GM12878 (cell line): ENCODE measurements at regions not wholly inside any gene's neighbourhood (a gene's known extent, or its start where the extent isn't known, plus 50 kb on each side); places are given as distances from the start of the nearest gene placed in this dataset.

Source experiments
- ATF7 ChIP-seq: fragments of 450-650 bp; IDR thresholded peaks from 2 replicates; pipeline ENCODE4 v1.6.1; 2016; ENCODE audit warnings: low read depth, mild to moderate bottlenecking
- BMI1 ChIP-seq: fragments of 450-650 bp; IDR thresholded peaks from 2 replicates; pipeline ENCODE4 v1.6.1; 2016; ENCODE audit warnings: mild to moderate bottlenecking, moderate library complexity, borderline replicate concordance
- BRCA1 ChIP-seq: IDR thresholded peaks from 2 replicates; pipeline ENCODE4 v1.6.1; 2011; ENCODE audit warnings: low read depth, low read length, improper control_type of control experiment
- CHD1 ChIP-seq: IDR thresholded peaks from 2 replicates; pipeline ENCODE4 v1.6.1; 2012; ENCODE audit warnings: low read depth, low read length, improper control_type of control experiment
- CHD2 ChIP-seq: IDR thresholded peaks from 2 replicates; pipeline ENCODE4 v1.6.1; 2011; ENCODE audit warnings: low read depth, low read length, improper control_type of control experiment, borderline replicate concordance
- CHD4 ChIP-seq: fragments of 200-600 bp; sonication (generic); IDR thresholded peaks from 2 replicates; pipeline ENCODE4 v1.6.1; 2016; ENCODE audit warnings: mild to moderate bottlenecking
- EGR1 ChIP-seq, 2 experiments: IDR thresholded peaks; 1 replicate in 1 of 2; 2 replicates in 1 of 2; pipeline ENCODE4 v1.6.1; 2011 to 2012; ENCODE audit warnings: low read depth in 2 of 2, low read length in 2 of 2, borderline replicate concordance in 1 of 2, mild to moderate bottlenecking in 1 of 2, moderate library complexity in 1 of 2
- ESRRA ChIP-seq: IDR thresholded peaks from 2 replicates; pipeline ENCODE4 v1.6.1; 2012; ENCODE audit warnings: mild to moderate bottlenecking, low read length, improper control_type of control experiment
- HDAC6 ChIP-seq: fragments of 200-600 bp; sonication (generic); IDR thresholded peaks from one replicate; pipeline ENCODE4 v1.8.0; 2017; ENCODE audit warnings: antibody characterized with exemption; ENCODE audit not compliant: unreplicated experiment
- HDGF ChIP-seq: fragments of 450-650 bp; IDR thresholded peaks from 2 replicates; pipeline ENCODE4 v1.6.1; 2016; ENCODE audit warnings: antibody characterized with exemption
- IKZF1 ChIP-seq: fragments of 450-650 bp; conservative IDR thresholded peaks from 2 replicates; pipeline ENCODE4 v1.6.1; 2017; ENCODE audit warnings: antibody characterized with exemption, mild to moderate bottlenecking
- KLF5 ChIP-seq: fragments of 450-650 bp; IDR thresholded peaks from 2 replicates; pipeline ENCODE4 v1.6.1; 2014; ENCODE audit warnings: mild to moderate bottlenecking; ENCODE audit not compliant: partially characterized antibody
- NFYA ChIP-seq: IDR thresholded peaks from 2 replicates; pipeline ENCODE4 v1.6.1; 2011; ENCODE audit warnings: low read depth, mild to moderate bottlenecking, low read length, improper control_type of control experiment, borderline replicate concordance
- NFYB ChIP-seq: IDR thresholded peaks from 2 replicates; pipeline ENCODE4 v1.6.1; 2011; ENCODE audit warnings: low read depth, mild to moderate bottlenecking, low read length, improper control_type of control experiment, moderate library complexity; ENCODE audit not compliant: insufficient read depth
- NR2C1 ChIP-seq: fragments of 450-650 bp; IDR thresholded peaks from 2 replicates; pipeline ENCODE4 v1.6.1; 2017; ENCODE audit warnings: antibody characterized with exemption, mild to moderate bottlenecking, moderate library complexity
- SIX5 ChIP-seq: IDR thresholded peaks from 2 replicates; pipeline ENCODE4 v1.6.1; 2011; ENCODE audit warnings: mild to moderate bottlenecking, low read depth, low read length, moderate library complexity; ENCODE audit not compliant: severe bottlenecking
- SMAD1 ChIP-seq: fragments of 450-650 bp; IDR thresholded peaks from 2 replicates; pipeline ENCODE4 v1.6.1; 2018; ENCODE audit warnings: mild to moderate bottlenecking, low read depth; ENCODE audit not compliant: partially characterized antibody
- SMAD5 ChIP-seq: IDR thresholded peaks from 2 replicates; pipeline ENCODE4 v1.6.1; 2016; ENCODE audit warnings: antibody characterized with exemption, low read depth
- STAT1 ChIP-seq: fragments of 450-650 bp; conservative IDR thresholded peaks from 2 replicates; pipeline ENCODE4 v1.6.1; 2014; ENCODE audit warnings: antibody characterized with exemption, mild to moderate bottlenecking
- STAT3 ChIP-seq: IDR thresholded peaks from 2 replicates; pipeline ENCODE4 v1.6.1; 2011; ENCODE audit warnings: low read depth, low read length, improper control_type of control experiment
- SUPT20H ChIP-seq: IDR thresholded peaks from 2 replicates; pipeline ENCODE4 v1.6.1; 2011; ENCODE audit warnings: low read depth, mild to moderate bottlenecking, low read length, moderate library complexity, borderline replicate concordance; ENCODE audit not compliant: control insufficient read depth
- TCF12 ChIP-seq: IDR thresholded peaks from 2 replicates; pipeline ENCODE4 v1.6.1; 2011; ENCODE audit warnings: low read depth, mild to moderate bottlenecking, low read length
- WRNIP1 ChIP-seq: IDR thresholded peaks from 2 replicates; pipeline ENCODE4 v1.6.1; 2011; ENCODE audit warnings: low read depth, low read length, improper control_type of control experiment, borderline replicate concordance
- ZNF384 ChIP-seq: IDR thresholded peaks from 2 replicates; pipeline ENCODE4 v1.6.1; 2012; ENCODE audit warnings: low read depth, mild to moderate bottlenecking, low read length, improper control_type of control experiment, borderline replicate concordance
- TF ChIP-seq, protein P1 (sequence below): fragments of 150-350 bp; IDR thresholded peaks from 2 replicates; pipeline ENCODE4 v1.6.1; 2014; ENCODE audit warnings: mild to moderate bottlenecking, low read depth, low read length
- TF ChIP-seq, protein P2 (sequence below), 3 experiments: IDR thresholded peaks in 2 of 3; conservative IDR thresholded peaks in 1 of 3; 2 replicates each; pipeline ENCODE4 v1.5.1; 2011; ENCODE audit warnings: low read depth in 3 of 3, low read length in 3 of 3, mild to moderate bottlenecking in 3 of 3, control low read depth in 2 of 3, moderate library complexity in 2 of 3, inconsistent platforms in 1 of 3, mixed read lengths in 1 of 3; ENCODE audit not compliant: control insufficient read depth in 2 of 3, insufficient read depth in 1 of 3; ENCODE audit errors: extremely low read depth in 1 of 3
- TF ChIP-seq, protein P3 (sequence below): IDR thresholded peaks from 2 replicates; pipeline ENCODE4 v1.6.1; 2011; ENCODE audit warnings: low read depth, low read length, improper control_type of control experiment, borderline replicate concordance

DNA sequence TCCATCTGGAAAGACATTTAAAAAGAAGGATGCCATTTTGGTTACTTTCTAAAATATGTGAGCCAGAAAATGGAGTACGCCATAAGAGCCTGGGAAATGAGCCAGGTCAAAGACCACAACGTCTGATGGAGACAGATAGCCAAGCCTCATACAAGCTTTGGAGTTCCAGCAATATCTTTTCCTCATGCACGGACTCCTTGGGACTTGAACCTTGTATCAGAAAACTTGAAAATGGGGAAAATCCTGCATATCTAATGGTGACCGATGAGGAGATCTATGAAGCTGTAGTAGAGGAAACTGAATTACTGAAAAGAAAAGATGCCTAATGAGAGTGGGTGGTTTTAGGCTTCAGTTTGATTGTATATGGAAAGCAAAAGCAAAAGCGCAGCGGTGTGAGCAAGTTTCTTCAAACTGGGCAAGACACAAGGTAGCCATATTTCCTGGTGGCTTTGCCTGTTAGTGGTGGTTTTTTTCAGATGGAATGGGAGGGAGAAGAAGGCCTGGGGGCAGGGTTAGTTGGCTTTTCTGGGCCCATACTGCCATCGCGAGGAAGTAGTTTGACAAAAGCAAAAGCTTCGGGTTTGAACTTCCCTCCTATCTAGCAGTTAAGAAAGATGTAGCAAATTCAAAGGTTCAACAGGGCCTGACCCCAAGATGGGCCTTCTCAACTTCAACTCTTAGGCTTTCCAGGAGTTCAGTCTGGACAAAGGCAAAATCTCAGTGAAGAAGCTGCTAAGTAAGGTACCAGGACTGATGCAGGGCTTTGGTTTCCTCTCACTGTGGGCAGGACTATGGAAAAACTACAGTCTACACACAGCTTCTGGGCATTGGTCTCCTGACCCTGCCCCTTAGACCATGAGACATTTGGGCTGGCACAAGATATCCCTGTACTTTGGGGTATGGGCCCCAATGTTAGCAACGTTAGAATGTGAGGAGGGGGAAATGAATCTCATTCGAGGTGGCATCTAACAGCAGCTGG, 210.0 kb upstream of the STK26 start (continued):
- TF ChIP-seq NR2C1 (no peak; the same call in 1 of the 2 replicates), EGR1 (IDR thresholded peaks at IDR 0.05; ENCODE audit: borderline replicate concordance in 1 of 2, low read depth in 2 of 2, low read length in 2 of 2) (no peak; a peak in 1 of 3 replicates), ATF7 (peak; percentile 81), STAT1 (peak; percentile 78), NFYA (no peak), TCF12 (peak; percentile 68; the same call in 1 of the 2 replicates), SIX5 (peak; percentile 33), HDGF (no peak; the same call in 1 of the 2 replicates), ESRRA (no peak), ZNF384 (peak; percentile 100), CHD2 (peak; percentile 92), IKZF1 (peak; percentile 70; the same call in 1 of the 2 replicates), CHD1 (no peak), BRCA1 (no peak), SUPT20H (no peak), CHD4 (no peak), NFYB (no peak), SMAD5 (no peak), WRNIP1 (no peak), HDAC6 (no peak), BMI1 (no peak), STAT3 (0 out of 2 replicates have a peak, but pooled peaks have one; percentile 82), SMAD1 (no peak), KLF5 (no peak)
- TF ChIP-seq, protein P1, sequence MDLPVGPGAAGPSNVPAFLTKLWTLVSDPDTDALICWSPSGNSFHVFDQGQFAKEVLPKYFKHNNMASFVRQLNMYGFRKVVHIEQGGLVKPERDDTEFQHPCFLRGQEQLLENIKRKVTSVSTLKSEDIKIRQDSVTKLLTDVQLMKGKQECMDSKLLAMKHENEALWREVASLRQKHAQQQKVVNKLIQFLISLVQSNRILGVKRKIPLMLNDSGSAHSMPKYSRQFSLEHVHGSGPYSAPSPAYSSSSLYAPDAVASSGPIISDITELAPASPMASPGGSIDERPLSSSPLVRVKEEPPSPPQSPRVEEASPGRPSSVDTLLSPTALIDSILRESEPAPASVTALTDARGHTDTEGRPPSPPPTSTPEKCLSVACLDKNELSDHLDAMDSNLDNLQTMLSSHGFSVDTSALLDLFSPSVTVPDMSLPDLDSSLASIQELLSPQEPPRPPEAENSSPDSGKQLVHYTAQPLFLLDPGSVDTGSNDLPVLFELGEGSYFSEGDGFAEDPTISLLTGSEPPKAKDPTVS: 0 out of 2 replicates have a peak, but pooled peaks have one; percentile 17
- TF ChIP-seq, protein P2, sequence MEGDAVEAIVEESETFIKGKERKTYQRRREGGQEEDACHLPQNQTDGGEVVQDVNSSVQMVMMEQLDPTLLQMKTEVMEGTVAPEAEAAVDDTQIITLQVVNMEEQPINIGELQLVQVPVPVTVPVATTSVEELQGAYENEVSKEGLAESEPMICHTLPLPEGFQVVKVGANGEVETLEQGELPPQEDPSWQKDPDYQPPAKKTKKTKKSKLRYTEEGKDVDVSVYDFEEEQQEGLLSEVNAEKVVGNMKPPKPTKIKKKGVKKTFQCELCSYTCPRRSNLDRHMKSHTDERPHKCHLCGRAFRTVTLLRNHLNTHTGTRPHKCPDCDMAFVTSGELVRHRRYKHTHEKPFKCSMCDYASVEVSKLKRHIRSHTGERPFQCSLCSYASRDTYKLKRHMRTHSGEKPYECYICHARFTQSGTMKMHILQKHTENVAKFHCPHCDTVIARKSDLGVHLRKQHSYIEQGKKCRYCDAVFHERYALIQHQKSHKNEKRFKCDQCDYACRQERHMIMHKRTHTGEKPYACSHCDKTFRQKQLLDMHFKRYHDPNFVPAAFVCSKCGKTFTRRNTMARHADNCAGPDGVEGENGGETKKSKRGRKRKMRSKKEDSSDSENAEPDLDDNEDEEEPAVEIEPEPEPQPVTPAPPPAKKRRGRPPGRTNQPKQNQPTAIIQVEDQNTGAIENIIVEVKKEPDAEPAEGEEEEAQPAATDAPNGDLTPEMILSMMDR (IDR thresholded peaks at IDR 0.05 in 2 of 3, conservative IDR thresholded peaks at IDR 0.05 in 1 of 3; ENCODE audit: control insufficient read depth in 2 of 3, extremely low read depth in 1 of 3, insufficient read depth in 1 of 3, low read depth in 3 of 3, low read length in 3 of 3): peak; percentile 45 to 86 (median 64); a peak in 5 of 6 replicates
- TF ChIP-seq, protein P3, sequence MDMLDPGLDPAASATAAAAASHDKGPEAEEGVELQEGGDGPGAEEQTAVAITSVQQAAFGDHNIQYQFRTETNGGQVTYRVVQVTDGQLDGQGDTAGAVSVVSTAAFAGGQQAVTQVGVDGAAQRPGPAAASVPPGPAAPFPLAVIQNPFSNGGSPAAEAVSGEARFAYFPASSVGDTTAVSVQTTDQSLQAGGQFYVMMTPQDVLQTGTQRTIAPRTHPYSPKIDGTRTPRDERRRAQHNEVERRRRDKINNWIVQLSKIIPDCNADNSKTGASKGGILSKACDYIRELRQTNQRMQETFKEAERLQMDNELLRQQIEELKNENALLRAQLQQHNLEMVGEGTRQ: no peak
